A549 (cell line): ENCODE measurements at regions not wholly inside any gene's neighbourhood (a gene's known extent, or its start where the extent isn't known, plus 50 kb on each side); places are given as distances from the start of the nearest gene placed in this dataset.

Experiments used
- ATAC-seq, 2 experiments: fragments of 200-7000 bp in 1 of 2; fragments of >200 bp in 1 of 2; cut with Nextera tagmentation in 1 of 2; cut with Tn5 transposase in 1 of 2; 3 replicates each; pipeline versions ENCODE4 v1.8.0 to v1.9.1; 2018 to 2020; ENCODE audit warnings: mild to moderate bottlenecking in 1 of 2, moderate library complexity in 1 of 2
- CTCF ChIA-PET: fragments of 300-600 bp; sonication (Branson Sonifier 250); formaldehyde crosslinking; extraction: SDS; loops from one replicate; lab custom pipeline; 2021; ENCODE audit warnings: antibody characterized with exemption, inconsistent platforms; lab: Yijun Ruan, JAX
- POLR2A ChIA-PET: fragments of 350-600 bp; formaldehyde crosslinking; extraction: SDS; loops from one replicate; lab custom pipeline; 2021; ENCODE audit warnings: antibody characterized with exemption, inconsistent platforms; lab: Yijun Ruan, JAX
- DNase-seq, 2 experiments: peaks; one replicate each; pipeline versions ENCODE4 v3.0.0 to v3.0.0-alpha.2; 2011 to 2016; ENCODE audit warnings: low read depth in 1 of 2, low spot score in 1 of 2
- FAIRE-seq: peaks from 2 replicates; lab custom pipeline; 2011; peaks lifted over from hg19 to GRCh38; lab: Jason Lieb, UNC
- H3K27ac ChIP-seq, 2 experiments: fragments of >200 bp; sonication (Bioruptor Twin); formaldehyde crosslinking; 3 replicates each; pipeline ENCODE4 v1.5.1; 2016 to 2017
- H3K4me1 ChIP-seq: fragments of >200 bp; sonication (Bioruptor Twin); formaldehyde crosslinking; 3 replicates; pipeline ENCODE4 v1.6.1; 2016
- H3K4me2 ChIP-seq: fragments of >200 bp; sonication (Bioruptor Twin); formaldehyde crosslinking; 3 replicates; pipeline ENCODE4 v1.6.1; 2016
- H3K4me3 ChIP-seq: fragments of >200 bp; sonication (Bioruptor Twin); formaldehyde crosslinking; 3 replicates; pipeline ENCODE4 v1.5.1; 2016
- H3K9me3 ChIP-seq: fragments of >200 bp; sonication (Bioruptor Twin); formaldehyde crosslinking; 3 replicates; pipeline ENCODE4 v1.6.1; 2016
- CBX8 ChIP-seq: fragments of 200-600 bp; sonication (generic); IDR thresholded peaks from 2 replicates; pipeline ENCODE4 v1.6.1; 2016
- CHD4 ChIP-seq: fragments of 200-600 bp; sonication (generic); IDR thresholded peaks from 2 replicates; pipeline ENCODE4 v1.6.1; 2016; ENCODE audit warnings: antibody characterized with exemption, mild to moderate bottlenecking, borderline replicate concordance
- EHF ChIP-seq: fragments of 250-450 bp; sonication (Bioruptor Pico); IDR thresholded peaks from 2 replicates; pipeline ENCODE4 v1.5.0; 2020; ENCODE audit warnings: mild to moderate bottlenecking
- ELK1 ChIP-seq: fragments of 150-350 bp; IDR thresholded peaks from 2 replicates; pipeline ENCODE4 v1.6.1; 2014; ENCODE audit warnings: low read depth, mild to moderate bottlenecking, low read length
- ESRRA ChIP-seq: fragments of 150-350 bp; IDR thresholded peaks from 2 replicates; pipeline ENCODE4 v1.6.1; 2014; ENCODE audit warnings: mild to moderate bottlenecking, low read length, borderline replicate concordance
- FOSB ChIP-seq: fragments of 250-450 bp; sonication (Bioruptor Pico); IDR thresholded peaks from 2 replicates; pipeline ENCODE4 v1.5.0; 2020; ENCODE audit warnings: mild to moderate bottlenecking, moderate library complexity
- FOSL2 ChIP-seq, 2 experiments: fragments of 450-650 bp in 1 of 2; fragments of >200 bp in 1 of 2; sonication (Bioruptor Twin) in 1 of 2; formaldehyde crosslinking; IDR thresholded peaks; 2 replicates each; pipeline versions ENCODE4 v1.5.0 to v1.6.1; 2016 to 2020; ENCODE audit warnings: mild to moderate bottlenecking in 1 of 2, moderate library complexity in 1 of 2
- HDAC2 ChIP-seq: fragments of 200-600 bp; sonication (generic); IDR thresholded peaks from 2 replicates; pipeline ENCODE4 v1.6.1; 2016
- HEYL ChIP-seq: fragments of 250-450 bp; sonication (Bioruptor Pico); IDR thresholded peaks from 2 replicates; pipeline ENCODE4 v1.8.0; 2021; ENCODE audit warnings: mild to moderate bottlenecking, moderate library complexity
- HOXA7 ChIP-seq: fragments of 250-450 bp; sonication (Bioruptor Pico); IDR thresholded peaks from 2 replicates; pipeline ENCODE4 v1.5.0; 2020; ENCODE audit warnings: mild to moderate bottlenecking, moderate library complexity
- HOXB13 ChIP-seq: fragments of 250-450 bp; sonication (Bioruptor Pico); IDR thresholded peaks from 2 replicates; pipeline ENCODE4 v1.5.0; 2020; ENCODE audit warnings: low read depth, mild to moderate bottlenecking, moderate library complexity
- KDM1A ChIP-seq: fragments of 200-600 bp; sonication (generic); IDR thresholded peaks from 2 replicates; pipeline ENCODE4 v1.6.1; 2016; ENCODE audit warnings: low read depth, mild to moderate bottlenecking
- KDM5A ChIP-seq: fragments of 200-600 bp; sonication (generic); IDR thresholded peaks from 2 replicates; pipeline ENCODE4 v1.6.1; 2016; ENCODE audit warnings: antibody characterized with exemption, mild to moderate bottlenecking
- MAFK ChIP-seq: fragments of 450-650 bp; IDR thresholded peaks from 2 replicates; pipeline ENCODE4 v1.6.1; 2014; ENCODE audit not compliant: partially characterized antibody
- MAZ ChIP-seq: fragments of 150-350 bp; IDR thresholded peaks from 2 replicates; pipeline ENCODE4 v1.6.1; 2014; ENCODE audit warnings: antibody characterized with exemption, low read depth, low read length, borderline replicate concordance
- NPAS2 ChIP-seq: fragments of 250-450 bp; sonication (Bioruptor Pico); IDR thresholded peaks from 2 replicates; pipeline ENCODE4 v1.8.0; 2022; ENCODE audit warnings: mild to moderate bottlenecking, moderate library complexity, borderline replicate concordance
- PHF8 ChIP-seq: fragments of 200-600 bp; sonication (generic); IDR thresholded peaks from 2 replicates; pipeline ENCODE4 v1.6.1; 2016; ENCODE audit warnings: low read depth, mild to moderate bottlenecking, antibody characterized with exemption, moderate library complexity, borderline replicate concordance
- RAD21 ChIP-seq, 2 experiments: fragments of >200 bp in 1 of 2; sonication (Bioruptor Twin) in 1 of 2; formaldehyde crosslinking in 1 of 2; IDR thresholded peaks in 1 of 2; conservative IDR thresholded peaks in 1 of 2; 2 replicates in 1 of 2; 3 replicates in 1 of 2; pipeline ENCODE4 v1.6.1; 2012 to 2018; ENCODE audit warnings: inconsistent platforms in 1 of 2
- RFX5 ChIP-seq: fragments of 450-650 bp; IDR thresholded peaks from 2 replicates; pipeline ENCODE4 v1.7.1; 2014; ENCODE audit warnings: antibody characterized with exemption, mild to moderate bottlenecking, moderate library complexity
- TP53 ChIP-seq: fragments of 250-450 bp; sonication (Bioruptor Pico); IDR thresholded peaks from 2 replicates; pipeline ENCODE4 v1.5.0; 2021; ENCODE audit warnings: mild to moderate bottlenecking, moderate library complexity
- ZC3H11A ChIP-seq: fragments of 450-650 bp; IDR thresholded peaks from 2 replicates; pipeline ENCODE4 v1.6.1; 2014; ENCODE audit warnings: antibody characterized with exemption, mild to moderate bottlenecking
- WGBS: methylation state at CpG from one replicate; pipeline ENCODE4 v1.1.6; 2017; ENCODE audit errors: missing lambda C conversion rate; 5-methylcytosine and 5-hydroxymethylcytosine counted together
- TF ChIP-seq, protein P1 (sequence below): fragments of >200 bp; sonication (Bioruptor Twin); formaldehyde crosslinking; IDR thresholded peaks from 3 replicates; pipeline ENCODE4 v1.6.1; 2016
- TF ChIP-seq, protein P2 (sequence below): fragments of >200 bp; sonication (Bioruptor Twin); formaldehyde crosslinking; IDR thresholded peaks from 2 replicates; pipeline ENCODE4 v1.6.1; 2016
- TF ChIP-seq, protein P3 (sequence below): fragments of 250-450 bp; sonication (Bioruptor Pico); IDR thresholded peaks from 2 replicates; pipeline ENCODE4 v1.5.0; 2021; ENCODE audit warnings: mild to moderate bottlenecking, moderate library complexity, borderline replicate concordance
- TF ChIP-seq, protein P4 (sequence below): fragments of 250-450 bp; sonication (Bioruptor Pico); IDR thresholded peaks from 2 replicates; pipeline ENCODE4 v1.5.0; 2020; ENCODE audit warnings: low read depth, mild to moderate bottlenecking, moderate library complexity
- TF ChIP-seq, protein P5 (sequence below): IDR thresholded peaks from 2 replicates; pipeline ENCODE4 v1.6.1; 2012

DNA sequence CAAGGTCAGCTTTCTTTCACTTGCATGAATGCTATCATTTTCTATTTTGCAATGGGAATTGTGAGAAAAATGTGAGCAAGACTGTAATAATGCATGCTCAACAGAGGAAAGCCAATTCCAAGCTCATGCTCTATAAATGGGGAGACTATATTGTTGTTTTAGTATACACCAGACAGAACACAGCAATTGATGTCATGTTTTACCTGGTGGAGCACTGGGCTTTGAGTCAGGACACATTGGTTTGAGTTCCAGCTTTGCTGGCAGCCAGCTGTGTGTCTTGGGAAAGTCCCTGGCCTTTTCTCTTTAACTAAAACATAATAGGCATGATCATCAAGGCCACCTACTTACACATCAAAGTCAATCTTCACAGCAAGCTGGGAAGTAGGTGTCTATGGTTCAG, 83.3 kb downstream of the FOXA2 start:
- ChIA-PET CTCF (interaction anchor here (1.1 to 3.6 kb wide), 8 partner anchors 9 to 115 kb away, joined by 3 to 16 read pairs (median 6); no protein-coding TSS in a partner anchor), POLR2A (no interaction called here)

GRCh38 chr20:22499515-22500166, 84.7 kb downstream of the FOXA2 start:
- H3K9me3 ChIP-seq: no peaks in the 10 kb centered on the region
- ChIA-PET POLR2A (no interaction called here), CTCF (interaction anchor here (1.0 to 3.6 kb wide), 10 partner anchors 9 to 185 kb away, joined by 3 to 16 read pairs (median 4); no protein-coding TSS in a partner anchor)
- 69% methylated on average over 10 of the region's 10 CpGs for WGBS
- TF ChIP-seq, protein P1, sequence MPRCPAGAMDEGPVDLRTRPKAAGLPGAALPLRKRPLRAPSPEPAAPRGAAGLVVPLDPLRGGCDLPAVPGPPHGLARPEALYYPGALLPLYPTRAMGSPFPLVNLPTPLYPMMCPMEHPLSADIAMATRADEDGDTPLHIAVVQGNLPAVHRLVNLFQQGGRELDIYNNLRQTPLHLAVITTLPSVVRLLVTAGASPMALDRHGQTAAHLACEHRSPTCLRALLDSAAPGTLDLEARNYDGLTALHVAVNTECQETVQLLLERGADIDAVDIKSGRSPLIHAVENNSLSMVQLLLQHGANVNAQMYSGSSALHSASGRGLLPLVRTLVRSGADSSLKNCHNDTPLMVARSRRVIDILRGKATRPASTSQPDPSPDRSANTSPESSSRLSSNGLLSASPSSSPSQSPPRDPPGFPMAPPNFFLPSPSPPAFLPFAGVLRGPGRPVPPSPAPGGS: no peak
- TF ChIP-seq CHD4 (no peak), NPAS2 (CRISPR knock-in tag) (no peak), MAZ (no peak), KDM1A (no peak)
- no peak for FAIRE-seq
- H3K4me2 ChIP-seq: no peak overlapping the region
- no peak overlapping the region for H3K4me3 ChIP-seq
- ATAC-seq: no peak
- no peak for DNase-seq
- H3K27ac ChIP-seq: no peak overlapping the region
- 0 out of 3 replicates have a peak, but pooled peaks cover 3% of the 10 kb centered on the region for H3K4me1 ChIP-seq

More for the DNA sequence above, 83.3 kb downstream of the FOXA2 start:
- Histone ChIP-seq H3K4me1 (0 out of 3 replicates have a peak, but pooled peaks cover 3% of the 10 kb centered on the region), H3K4me2 (no peak overlapping the region), H3K9me3 (no peaks in the 10 kb centered on the region), H3K4me3 (no peak overlapping the region), H3K27ac (no peak overlapping the region)
- DNase-seq (no peak), FAIRE-seq (no peak), ATAC-seq (no peak)
- TF ChIP-seq HOXB13 (CRISPR knock-in tag): no peak
- no peak for TF ChIP-seq FOSL2 (IDR thresholded peaks at IDR 0.05)
- TF ChIP-seq FOSL2 (CRISPR knock-in tag; IDR thresholded peaks at IDR 0.05): no peak
- TF ChIP-seq, protein P2, sequence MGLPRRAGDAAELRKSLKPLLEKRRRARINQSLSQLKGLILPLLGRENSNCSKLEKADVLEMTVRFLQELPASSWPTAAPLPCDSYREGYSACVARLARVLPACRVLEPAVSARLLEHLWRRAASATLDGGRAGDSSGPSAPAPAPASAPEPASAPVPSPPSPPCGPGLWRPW: no peak
- TF ChIP-seq, protein P3, sequence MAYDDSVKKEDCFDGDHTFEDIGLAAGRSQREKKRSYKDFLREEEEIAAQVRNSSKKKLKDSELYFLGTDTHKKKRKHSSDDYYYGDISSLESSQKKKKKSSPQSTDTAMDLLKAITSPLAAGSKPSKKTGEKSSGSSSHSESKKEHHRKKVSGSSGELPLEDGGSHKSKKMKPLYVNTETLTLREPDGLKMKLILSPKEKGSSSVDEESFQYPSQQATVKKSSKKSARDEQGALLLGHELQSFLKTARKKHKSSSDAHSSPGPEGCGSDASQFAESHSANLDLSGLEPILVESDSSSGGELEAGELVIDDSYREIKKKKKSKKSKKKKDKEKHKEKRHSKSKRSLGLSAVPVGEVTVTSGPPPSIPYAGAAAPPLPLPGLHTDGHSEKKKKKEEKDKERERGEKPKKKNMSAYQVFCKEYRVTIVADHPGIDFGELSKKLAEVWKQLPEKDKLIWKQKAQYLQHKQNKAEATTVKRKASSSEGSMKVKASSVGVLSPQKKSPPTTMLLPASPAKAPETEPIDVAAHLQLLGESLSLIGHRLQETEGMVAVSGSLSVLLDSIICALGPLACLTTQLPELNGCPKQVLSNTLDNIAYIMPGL (CRISPR knock-in tag): no peak
- no peak for TF ChIP-seq HEYL
- no peak for TF ChIP-seq RAD21 (conservative IDR thresholded peaks at IDR 0.05 in 1 of 2, IDR thresholded peaks at IDR 0.05 in 1 of 2)
- no peak for TF ChIP-seq ELK1
- TF ChIP-seq TP53 (CRISPR knock-in tag): no peak
- no peak for TF ChIP-seq CHD4
- no peak for TF ChIP-seq KDM1A
- no peak for TF ChIP-seq HOXA7
- TF ChIP-seq RFX5: no peak
- no peak for TF ChIP-seq ZC3H11A
- TF ChIP-seq KDM5A: no peak

- ATAC-seq (no peak), DNase-seq (no peak), FAIRE-seq (peak; percentile 89)
- H3K9me3 ChIP-seq: no peaks in the 10 kb centered on the region
- no peak overlapping the region for H3K27ac ChIP-seq
- peaks cover 11% of the 10 kb centered on the region; the same call in 2 of the 3 replicates for H3K4me1 ChIP-seq
- TF ChIP-seq CBX8 (no peak), ZC3H11A (no peak), HDAC2 (no peak), ELK1 (no peak), PHF8 (no peak), FOSB (CRISPR knock-in tag) (no peak), CHD4 (no peak), MAFK (no peak), EHF (CRISPR knock-in tag) (no peak), ESRRA (no peak)
- TF ChIP-seq, protein P4, sequence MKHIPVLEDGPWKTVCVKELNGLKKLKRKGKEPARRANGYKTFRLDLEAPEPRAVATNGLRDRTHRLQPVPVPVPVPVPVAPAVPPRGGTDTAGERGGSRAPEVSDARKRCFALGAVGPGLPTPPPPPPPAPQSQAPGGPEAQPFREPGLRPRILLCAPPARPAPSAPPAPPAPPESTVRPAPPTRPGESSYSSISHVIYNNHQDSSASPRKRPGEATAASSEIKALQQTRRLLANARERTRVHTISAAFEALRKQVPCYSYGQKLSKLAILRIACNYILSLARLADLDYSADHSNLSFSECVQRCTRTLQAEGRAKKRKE (CRISPR knock-in tag): no peak
- TF ChIP-seq, protein P5, sequence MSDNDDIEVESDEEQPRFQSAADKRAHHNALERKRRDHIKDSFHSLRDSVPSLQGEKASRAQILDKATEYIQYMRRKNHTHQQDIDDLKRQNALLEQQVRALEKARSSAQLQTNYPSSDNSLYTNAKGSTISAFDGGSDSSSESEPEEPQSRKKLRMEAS: no peak
- H3K4me2 ChIP-seq: no peak overlapping the region
- CTCF ChIA-PET: interaction anchor here (0.7 kb wide), 1 partner anchor 90 kb away, joined by 3 read pairs; no protein-coding TSS in a partner anchor
- H3K4me3 ChIP-seq: no peak overlapping the region
- 71% methylated on average over 3 of the region's 3 CpGs for WGBS
- POLR2A ChIA-PET: no interaction called here
These were observed 87.6 kb downstream of the FOXA2 start for GRCh38 chr20:22496817-22497216.
